ENCODE measurements at regions not wholly inside any gene's neighbourhood (a gene's known extent, or its start where the extent isn't known, plus 50 kb on each side); places are given as distances from the start of the nearest gene placed in this dataset.

DNA sequence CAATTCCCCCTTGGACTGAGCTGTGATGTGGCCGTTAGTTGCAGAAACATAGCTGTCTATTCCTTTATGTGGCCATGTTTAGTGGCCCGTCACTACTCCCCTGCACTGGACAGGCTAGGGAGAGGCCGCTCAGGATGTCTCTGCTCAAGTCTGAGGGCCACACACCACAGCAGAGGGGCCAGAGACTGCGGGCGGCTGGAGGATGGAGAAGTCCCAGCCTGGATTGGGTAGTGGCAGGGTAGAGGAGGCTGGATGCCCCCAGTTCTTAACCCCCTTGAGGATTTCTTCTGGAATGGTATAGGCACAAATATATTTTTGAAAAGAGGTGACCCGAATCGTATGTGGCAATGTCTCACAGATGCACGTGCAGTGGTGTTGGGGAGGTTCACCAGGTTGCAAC lies 116.4 kb upstream of the B3GAT1 start:
- Histone ChIP-seq H3K79me2 (ENCODE audit: low read length) (no peaks in the 10 kb centered on the region), H3K4me1 (ENCODE audit: low read length) (no peaks in the 10 kb centered on the region), H3K9me3 (ENCODE audit: low read length) (no peaks in the 10 kb centered on the region), H3K27ac (ENCODE audit: low read length) (no peak overlapping the region), H3K4me3 (ENCODE audit: low read length) (no peak overlapping the region), H3K4me2 (ENCODE audit: low read depth, low read length, poor library complexity, severe bottlenecking) (no peak overlapping the region), H3K9ac (ENCODE audit: low read length) (no peak overlapping the region), H4K20me1 (ENCODE audit: insufficient read depth, low read depth, low read length) (no peaks in the 10 kb centered on the region), H3K36me3 (ENCODE audit: insufficient read depth, low read length) (no peaks in the 10 kb centered on the region), H3K9me2 (replicated peaks; ENCODE audit: insufficient read depth, low read length) (no peaks in the 10 kb centered on the region), H3K27me3 (ENCODE audit: low read length) (no peaks in the 10 kb centered on the region), H2AFZ (ENCODE audit: low read length) (no peak overlapping the region)
- DNase-seq, result no peak

DNA sequence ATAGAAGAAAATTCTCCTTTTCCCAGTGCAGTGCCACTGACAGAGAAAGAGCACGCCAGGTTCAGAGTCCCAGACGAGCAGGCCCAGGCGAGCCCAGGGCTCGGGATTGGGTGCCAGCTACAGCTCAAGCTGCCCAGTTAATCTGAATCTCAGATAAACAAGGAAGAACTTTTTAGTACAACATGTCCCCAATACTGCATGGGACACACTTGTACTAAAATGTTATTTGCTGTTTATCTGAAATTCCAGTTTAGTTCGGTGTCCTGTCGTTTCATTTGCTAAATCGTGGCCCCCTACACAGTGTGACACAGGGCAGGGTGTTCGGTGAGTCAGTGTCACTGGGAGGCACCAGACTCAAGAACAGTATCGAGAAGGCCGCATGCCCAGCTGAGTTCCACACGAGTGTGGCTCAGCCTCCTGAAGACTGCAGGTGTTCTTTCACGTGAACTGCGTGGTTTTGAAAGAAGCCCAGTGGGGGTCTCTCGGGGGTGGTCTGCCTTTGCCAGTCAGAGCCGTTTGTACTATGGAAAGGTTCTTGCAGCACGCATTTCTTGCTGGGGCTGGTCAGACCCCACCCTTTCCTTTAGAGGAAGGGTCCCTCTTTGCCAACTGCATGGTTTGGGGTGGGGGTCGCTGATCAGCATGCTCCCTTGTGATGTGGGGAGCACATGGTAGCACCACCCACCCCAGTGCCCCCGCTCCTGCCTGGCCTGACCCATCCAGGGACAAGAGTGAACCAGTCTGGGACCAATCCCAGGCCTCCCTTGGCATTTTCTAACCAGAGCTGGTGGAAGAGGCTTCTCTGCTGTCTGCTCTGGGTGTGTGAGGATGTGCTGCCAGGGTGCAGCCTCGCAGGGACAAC lies 115.6 kb upstream of the B3GAT1 start:
- Histone ChIP-seq H3K4me2 (ENCODE audit: low read depth, low read length, poor library complexity, severe bottlenecking) (no peak overlapping the region), H3K27me3 (ENCODE audit: low read length) (no peaks in the 10 kb centered on the region), H4K20me1 (ENCODE audit: insufficient read depth, low read depth, low read length) (no peaks in the 10 kb centered on the region), H3K36me3 (ENCODE audit: insufficient read depth, low read length) (no peaks in the 10 kb centered on the region), H3K9me3 (ENCODE audit: low read length) (no peaks in the 10 kb centered on the region), H2AFZ (ENCODE audit: low read length) (no peak overlapping the region), H3K79me2 (ENCODE audit: low read length) (no peaks in the 10 kb centered on the region), H3K9ac (ENCODE audit: low read length) (no peak overlapping the region), H3K4me3 (ENCODE audit: low read length) (no peak overlapping the region), H3K27ac (ENCODE audit: low read length) (no peak overlapping the region), H3K4me1 (ENCODE audit: low read length) (no peaks in the 10 kb centered on the region), H3K9me2 (replicated peaks; ENCODE audit: insufficient read depth, low read length) (no peaks in the 10 kb centered on the region)
- no peak for DNase-seq

DNA sequence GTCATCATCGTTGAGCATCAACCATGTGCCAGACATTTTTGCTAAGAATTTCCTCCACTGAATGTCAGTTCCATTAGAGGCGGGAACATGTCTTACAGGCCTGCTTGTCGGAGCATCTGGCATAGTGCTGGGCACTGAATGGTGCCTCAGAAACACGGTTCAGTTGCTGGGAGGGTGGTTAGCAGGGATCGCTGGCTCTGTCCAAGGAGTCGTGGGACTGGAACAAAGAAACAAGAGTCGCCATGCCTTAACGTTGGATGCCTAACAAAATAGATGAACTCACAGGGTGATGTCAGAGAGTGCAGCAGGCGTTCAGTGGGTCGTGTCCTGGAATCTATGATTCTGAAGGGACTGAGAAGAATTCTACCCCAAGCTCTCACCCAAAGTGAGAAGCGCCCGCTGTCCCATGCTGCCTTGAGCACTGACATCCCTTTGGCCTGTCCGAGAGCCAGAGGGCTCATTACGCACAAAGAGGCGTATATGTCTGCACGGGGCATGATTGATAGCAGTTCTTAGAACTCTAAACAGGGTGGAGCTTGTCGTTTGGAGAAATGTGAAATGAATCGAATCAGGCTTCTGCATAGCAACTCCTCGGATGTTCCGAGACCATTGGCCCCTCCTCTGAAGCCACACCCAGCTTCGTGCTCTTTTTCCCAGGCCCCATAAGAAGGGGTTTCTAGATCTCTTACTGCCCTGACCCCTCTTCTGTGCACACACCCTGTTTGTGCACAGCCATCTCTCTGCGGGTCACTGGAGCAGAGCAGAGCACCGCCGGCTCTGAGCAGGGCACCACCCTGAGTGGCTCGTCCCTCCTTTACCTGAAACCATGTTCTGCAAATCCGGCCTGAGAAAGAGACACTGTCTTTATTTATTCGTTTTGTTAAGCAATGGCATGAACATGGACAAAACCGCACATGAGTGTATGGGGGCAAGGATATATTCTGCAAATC lies 113.1 kb upstream of the B3GAT1 start:
- no peak overlapping the region for H3K4me3 ChIP-seq (ENCODE audit: low read length)
- H2AFZ ChIP-seq (ENCODE audit: low read length), result no peak overlapping the region
- no peak for DNase-seq
- H3K4me2 ChIP-seq (ENCODE audit: low read depth, low read length, poor library complexity, severe bottlenecking), result no peak overlapping the region
- no peaks in the 10 kb centered on the region for H3K4me1 ChIP-seq (ENCODE audit: low read length)
- H3K9me2 ChIP-seq (replicated peaks; ENCODE audit: insufficient read depth, low read length), result no peaks in the 10 kb centered on the region
- no peaks in the 10 kb centered on the region for H3K36me3 ChIP-seq (ENCODE audit: insufficient read depth, low read length)
- H3K27me3 ChIP-seq (ENCODE audit: low read length), result no peaks in the 10 kb centered on the region
- H3K9ac ChIP-seq (ENCODE audit: low read length), result no peak overlapping the region
- no peaks in the 10 kb centered on the region for H3K79me2 ChIP-seq (ENCODE audit: low read length)
- H3K27ac ChIP-seq (ENCODE audit: low read length), result no peak overlapping the region
- no peaks in the 10 kb centered on the region for H4K20me1 ChIP-seq (ENCODE audit: insufficient read depth, low read depth, low read length)
- no peaks in the 10 kb centered on the region for H3K9me3 ChIP-seq (ENCODE audit: low read length)

DNA sequence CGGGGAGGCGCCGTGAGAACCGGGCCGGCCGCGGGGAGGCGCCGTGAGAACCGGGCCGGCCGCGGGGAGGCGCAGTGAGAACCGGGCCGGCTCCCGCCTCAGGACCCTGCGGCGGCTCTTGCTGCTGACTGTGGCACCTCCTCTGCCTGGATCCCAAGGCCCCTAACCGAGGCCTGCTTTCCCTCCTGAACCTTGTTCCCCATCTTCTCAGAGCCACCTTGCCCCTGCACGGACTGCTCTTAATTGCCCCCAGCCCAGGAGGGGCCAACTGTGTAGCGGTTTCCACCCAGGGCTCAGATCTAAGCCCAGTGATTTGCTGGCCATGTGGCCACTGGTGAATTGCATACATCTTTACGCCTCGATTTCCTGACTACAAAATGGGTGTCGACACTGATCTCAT lies 112.2 kb upstream of the B3GAT1 start:
- Histone ChIP-seq H3K9ac (ENCODE audit: low read length) (no peak overlapping the region), H4K20me1 (ENCODE audit: insufficient read depth, low read depth, low read length) (no peaks in the 10 kb centered on the region), H3K27me3 (ENCODE audit: low read length) (no peaks in the 10 kb centered on the region), H3K9me2 (replicated peaks; ENCODE audit: insufficient read depth, low read length) (no peaks in the 10 kb centered on the region), H3K27ac (ENCODE audit: low read length) (no peak overlapping the region), H3K4me2 (ENCODE audit: low read depth, low read length, poor library complexity, severe bottlenecking) (no peak overlapping the region), H2AFZ (ENCODE audit: low read length) (no peak overlapping the region), H3K4me3 (ENCODE audit: low read length) (no peak overlapping the region), H3K79me2 (ENCODE audit: low read length) (no peaks in the 10 kb centered on the region), H3K36me3 (ENCODE audit: insufficient read depth, low read length) (no peaks in the 10 kb centered on the region), H3K9me3 (ENCODE audit: low read length) (no peaks in the 10 kb centered on the region), H3K4me1 (ENCODE audit: low read length) (no peaks in the 10 kb centered on the region)
- no peak for DNase-seq

DNA sequence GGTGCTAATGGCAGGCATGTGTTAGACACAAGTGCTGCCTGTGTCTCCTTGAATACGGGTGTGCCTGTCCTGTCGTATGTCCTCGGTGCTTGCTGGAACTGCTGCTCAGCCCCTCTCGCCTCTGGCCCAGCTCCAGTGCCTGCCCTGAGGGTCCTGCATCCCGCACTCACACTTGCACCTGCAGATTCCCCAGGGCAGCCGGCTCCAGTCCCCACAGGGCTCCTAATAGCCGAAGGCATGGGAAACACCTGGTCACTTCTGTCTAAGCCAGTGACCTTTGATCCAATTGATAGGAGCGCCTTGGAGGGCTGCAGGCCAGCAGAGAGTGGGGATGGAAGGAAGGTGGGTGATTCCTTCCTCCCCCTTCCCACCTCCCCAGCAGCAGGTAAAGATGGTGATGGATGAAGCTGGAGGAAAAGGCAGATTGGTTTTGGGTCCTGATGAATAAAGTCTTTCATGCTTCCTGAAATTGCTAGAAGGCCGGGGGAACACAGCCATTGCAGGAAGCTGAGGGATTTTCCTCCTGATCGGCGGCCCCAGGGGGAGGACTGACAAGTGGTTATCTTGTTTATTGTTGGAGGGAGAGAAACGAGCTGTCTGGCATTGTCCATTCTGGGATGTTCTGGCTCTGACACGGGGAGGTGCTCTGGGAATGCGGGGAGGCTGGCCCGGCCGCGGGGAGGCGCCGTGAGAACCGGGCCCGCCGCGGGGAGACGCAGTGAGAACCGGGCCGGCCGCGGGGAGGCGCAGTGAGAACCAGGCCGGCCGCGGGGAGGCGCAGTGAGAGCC lies 110.9 kb upstream of the B3GAT1 start:
- no peaks in the 10 kb centered on the region for H3K9me2 ChIP-seq (replicated peaks; ENCODE audit: insufficient read depth, low read length)
- no peaks in the 10 kb centered on the region for H3K79me2 ChIP-seq (ENCODE audit: low read length)
- no peaks in the 10 kb centered on the region for H3K9me3 ChIP-seq (ENCODE audit: low read length)
- H3K27ac ChIP-seq (ENCODE audit: low read length), result no peak overlapping the region
- H3K4me2 ChIP-seq (ENCODE audit: low read depth, low read length, poor library complexity, severe bottlenecking), result no peak overlapping the region
- no peaks in the 10 kb centered on the region for H3K27me3 ChIP-seq (ENCODE audit: low read length)
- H3K4me3 ChIP-seq (ENCODE audit: low read length), result no peak overlapping the region
- H3K36me3 ChIP-seq (ENCODE audit: insufficient read depth, low read length), result no peaks in the 10 kb centered on the region
- no peak overlapping the region for H3K9ac ChIP-seq (ENCODE audit: low read length)
- DNase-seq, result no peak
- no peaks in the 10 kb centered on the region for H4K20me1 ChIP-seq (ENCODE audit: insufficient read depth, low read depth, low read length)
- no peaks in the 10 kb centered on the region for H3K4me1 ChIP-seq (ENCODE audit: low read length)
- H2AFZ ChIP-seq (ENCODE audit: low read length), result no peak overlapping the region

DNA sequence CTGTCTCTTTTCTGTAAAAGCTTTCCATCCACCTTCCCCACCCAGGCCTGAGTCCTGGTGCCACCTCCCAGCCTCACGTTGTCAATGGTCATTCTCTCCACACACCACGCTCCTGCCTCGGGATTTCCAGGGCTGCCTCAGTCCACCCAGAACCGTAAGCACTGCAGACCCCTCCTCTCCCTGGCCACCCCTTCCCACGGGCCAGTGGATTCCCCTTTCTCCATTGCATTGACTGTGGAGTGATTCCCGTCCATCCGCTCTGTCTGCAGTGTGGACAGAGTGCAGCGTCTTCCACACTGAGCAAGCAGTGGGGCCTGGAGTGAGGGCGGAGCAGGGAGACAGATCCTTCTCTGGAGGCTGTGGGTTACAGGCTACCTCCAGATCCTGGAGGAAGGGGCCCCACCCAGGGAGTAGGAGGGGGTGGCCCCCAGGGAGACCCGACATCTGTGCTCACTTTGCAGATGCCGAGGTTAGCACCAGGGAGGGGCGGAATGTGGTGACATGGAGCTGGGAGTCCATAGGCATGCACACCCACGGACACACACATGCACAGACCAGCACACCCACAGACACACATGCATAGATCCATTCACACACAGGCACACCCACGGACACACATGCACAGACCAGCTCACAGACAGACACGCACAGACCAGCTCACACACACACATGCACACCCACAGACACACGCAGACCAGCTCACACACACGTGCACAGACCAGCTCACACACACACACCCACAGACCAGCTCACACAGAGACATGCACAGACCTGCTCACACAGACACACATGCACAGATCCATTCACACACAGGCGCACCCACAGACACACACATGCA lies 109.6 kb upstream of the B3GAT1 start:
- H4K20me1 ChIP-seq (ENCODE audit: insufficient read depth, low read depth, low read length), result no peaks in the 10 kb centered on the region
- no peaks in the 10 kb centered on the region for H3K36me3 ChIP-seq (ENCODE audit: insufficient read depth, low read length)

DNA sequence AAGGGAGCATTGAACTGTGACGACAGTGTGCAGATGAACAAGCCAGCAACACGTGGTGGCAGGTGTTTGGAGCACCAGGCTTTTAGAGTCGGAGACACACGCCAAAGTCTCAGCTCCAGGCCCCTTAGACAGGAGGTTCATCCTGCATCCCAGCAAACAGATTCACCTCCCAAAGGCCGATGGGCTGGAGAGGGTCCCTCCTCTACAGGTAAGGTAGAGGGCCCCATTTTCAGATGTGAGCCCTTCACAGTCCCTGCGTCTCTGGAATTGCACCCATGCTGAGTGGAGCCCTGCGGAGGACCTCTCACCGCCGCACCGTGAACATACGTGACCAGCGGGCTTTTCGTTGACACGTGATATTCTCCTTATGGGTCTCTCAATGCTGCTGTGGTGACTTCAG lies 109.0 kb upstream of the B3GAT1 start:
- H3K9ac ChIP-seq (ENCODE audit: low read length), result no peak overlapping the region
- no peaks in the 10 kb centered on the region for H3K27me3 ChIP-seq (ENCODE audit: low read length)
- H3K4me2 ChIP-seq (ENCODE audit: low read depth, low read length, poor library complexity, severe bottlenecking), result no peak overlapping the region
- H3K9me3 ChIP-seq (ENCODE audit: low read length), result no peaks in the 10 kb centered on the region
- no peak overlapping the region for H2AFZ ChIP-seq (ENCODE audit: low read length)
- H3K36me3 ChIP-seq (ENCODE audit: insufficient read depth, low read length), result no peaks in the 10 kb centered on the region
- H3K4me1 ChIP-seq (ENCODE audit: low read length), result no peaks in the 10 kb centered on the region
- DNase-seq, result no peak
- H4K20me1 ChIP-seq (ENCODE audit: insufficient read depth, low read depth, low read length), result no peaks in the 10 kb centered on the region
- no peak overlapping the region for H3K27ac ChIP-seq (ENCODE audit: low read length)
- no peak overlapping the region for H3K4me3 ChIP-seq (ENCODE audit: low read length)
- H3K9me2 ChIP-seq (replicated peaks; ENCODE audit: insufficient read depth, low read length), result no peaks in the 10 kb centered on the region
- no peaks in the 10 kb centered on the region for H3K79me2 ChIP-seq (ENCODE audit: low read length)

More for the DNA sequence above, 109.6 kb upstream of the B3GAT1 start:
- H3K27me3 ChIP-seq (ENCODE audit: low read length), result no peaks in the 10 kb centered on the region
- no peak overlapping the region for H3K4me2 ChIP-seq (ENCODE audit: low read depth, low read length, poor library complexity, severe bottlenecking)
- no peak overlapping the region for H3K9ac ChIP-seq (ENCODE audit: low read length)
- H2AFZ ChIP-seq (ENCODE audit: low read length), result no peak overlapping the region
- no peaks in the 10 kb centered on the region for H3K9me2 ChIP-seq (replicated peaks; ENCODE audit: insufficient read depth, low read length)
- H3K79me2 ChIP-seq (ENCODE audit: low read length), result no peaks in the 10 kb centered on the region
- H3K27ac ChIP-seq (ENCODE audit: low read length), result no peak overlapping the region
- no peaks in the 10 kb centered on the region for H3K9me3 ChIP-seq (ENCODE audit: low read length)
- no peak overlapping the region for H3K4me3 ChIP-seq (ENCODE audit: low read length)
- no peaks in the 10 kb centered on the region for H3K4me1 ChIP-seq (ENCODE audit: low read length)
- no peak for DNase-seq

Data from Karpas-422 (cell line).